Keratinocyte (primary cell): ENCODE measurements at regions not wholly inside any gene's neighbourhood (a gene's known extent, or its start where the extent isn't known, plus 50 kb on each side); places are given as distances from the start of the nearest gene placed in this dataset.

Source experiments
- DNase-seq: peaks from one replicate; pipeline ENCODE4 v3.0.0-alpha.2; 2011; ENCODE audit warnings: low read depth, missing footprints, low spot score
- FAIRE-seq: peaks from 2 replicates; lab custom pipeline; 2011; peaks lifted over from hg19 to GRCh38; lab: Jason Lieb, UNC
- H2AFZ ChIP-seq: 2 replicates; pipeline ENCODE4 v1.6.0; 2012; ENCODE audit warnings: low read length, control low read depth, inconsistent platforms; ENCODE audit not compliant: control insufficient read depth
- H3K27ac ChIP-seq: 2 replicates; pipeline ENCODE4 v1.5.1; 2011; ENCODE audit warnings: low read length; ENCODE audit not compliant: control insufficient read depth, insufficient read depth
- H3K27me3 ChIP-seq: 3 replicates; pipeline ENCODE4 v1.6.0; 2011; ENCODE audit warnings: low read length; ENCODE audit not compliant: control insufficient read depth, insufficient read depth; ENCODE audit errors: extremely low read depth
- H3K36me3 ChIP-seq, 2 experiments: 2 replicates in 1 of 2; 3 replicates in 1 of 2; pipeline ENCODE4 v1.5.1; 2011; ENCODE audit warnings: low read length in 2 of 2, mild to moderate bottlenecking in 1 of 2; ENCODE audit not compliant: control insufficient read depth in 2 of 2, insufficient read depth in 2 of 2; ENCODE audit errors: extremely low read depth in 1 of 2
- H3K4me1 ChIP-seq: 3 replicates; pipeline ENCODE4 v1.5.1; 2011; ENCODE audit warnings: low read length; ENCODE audit not compliant: control insufficient read depth, insufficient read depth; ENCODE audit errors: extremely low read depth
- H3K4me2 ChIP-seq: 3 replicates; pipeline ENCODE4 v1.6.0; 2011; ENCODE audit warnings: low read depth, low read length; ENCODE audit not compliant: control insufficient read depth, insufficient read depth; ENCODE audit errors: extremely low read depth
- H3K4me3 ChIP-seq, 3 experiments: fragments of 200-600 bp in 1 of 3; sonication (generic) in 1 of 3; 2 replicates in 2 of 3; 3 replicates in 1 of 3; pipeline ENCODE4 v1.5.1; 2011 to 2016; ENCODE audit warnings: low read length in 3 of 3, mild to moderate bottlenecking in 3 of 3, control low read depth in 2 of 3, inconsistent platforms in 1 of 3, low read depth in 1 of 3, mixed read lengths in 1 of 3, mixed run types in 1 of 3, moderate library complexity in 1 of 3; ENCODE audit not compliant: control insufficient read depth in 2 of 3, insufficient read depth in 2 of 3; ENCODE audit errors: extremely low read depth in 1 of 3
- H3K79me2 ChIP-seq: 2 replicates; pipeline ENCODE4 v1.6.0; 2012; ENCODE audit warnings: low read length; ENCODE audit not compliant: control insufficient read depth, insufficient read depth
- H3K9ac ChIP-seq: 3 replicates; pipeline ENCODE4 v1.6.0; 2011; ENCODE audit warnings: low read length; ENCODE audit not compliant: control insufficient read depth, insufficient read depth; ENCODE audit errors: extremely low read depth
- H3K9me1 ChIP-seq: 3 replicates; pipeline ENCODE4 v1.6.0; 2011; ENCODE audit warnings: low read length; ENCODE audit not compliant: control insufficient read depth, insufficient read depth; ENCODE audit errors: extremely low read depth
- H3K9me3 ChIP-seq: 2 replicates; pipeline ENCODE4 v1.5.1; 2012; ENCODE audit warnings: low read depth, low read length; ENCODE audit not compliant: control insufficient read depth
- H4K20me1 ChIP-seq: 3 replicates; pipeline ENCODE4 v1.6.0; 2011; ENCODE audit warnings: low read length; ENCODE audit not compliant: control insufficient read depth, insufficient read depth; ENCODE audit errors: extremely low read depth
- CTCF ChIP-seq, 3 experiments: IDR thresholded peaks in 1 of 3; conservative IDR thresholded peaks in 1 of 3; optimal IDR thresholded peaks in 1 of 3; 2 replicates in 2 of 3; 3 replicates in 1 of 3; pipeline versions ENCODE3 to v1.5.1; 2011; ENCODE audit warnings: low read length in 3 of 3, mild to moderate bottlenecking in 3 of 3, moderate library complexity in 2 of 3, control low read depth in 1 of 3, inconsistent platforms in 1 of 3; ENCODE audit not compliant: insufficient read depth in 2 of 3; ENCODE audit errors: extremely low read depth in 1 of 3
- EZH2 ChIP-seq: IDR thresholded peaks from one replicate; pipeline ENCODE4 v1.6.1; 2012; ENCODE audit warnings: inconsistent platforms, mild to moderate bottlenecking, low read length, moderate library complexity
- dilution Hi-C: fragments of 300-500 bp; cut with MboI; formaldehyde crosslinking; loops from one replicate; pipeline ENCODE4 v1.7.0; 2020; ENCODE audit warnings: low sequenced_read_pairs; ENCODE audit not compliant: extremely low pct_ligation_motif_present

GRCh38 chr21:18931237-18931636, 527.7 kb upstream of the TMPRSS15 start:
- Histone ChIP-seq H3K27ac (no peak overlapping the region), H3K9me3 (no peaks in the 10 kb centered on the region), H3K9me1 (no peaks in the 10 kb centered on the region), H3K27me3 (no peaks in the 10 kb centered on the region), H3K4me2 (no peak overlapping the region), H4K20me1 (no peaks in the 10 kb centered on the region), H3K79me2 (no peaks in the 10 kb centered on the region), H3K36me3 (no peaks in the 10 kb centered on the region), H2AFZ (no peak overlapping the region), H3K9ac (no peak overlapping the region), H3K4me3 (no peak overlapping the region), H3K4me1 (no peaks in the 10 kb centered on the region)
- TF ChIP-seq EZH2 (no peak), CTCF (optimal IDR thresholded peaks at IDR 0.05 in 1 of 3, IDR thresholded peaks at IDR 0.05 in 1 of 3, conservative IDR thresholded peaks at IDR 0.05 in 1 of 3; ENCODE audit: extremely low read depth in 1 of 3, insufficient read depth in 2 of 3, low read length in 3 of 3) (no peak)
- FAIRE-seq (no peak), DNase-seq (no peak)
- dilution Hi-C loops = no loop called here

GRCh38 chr21:18937337-18937736, 533.8 kb upstream of the TMPRSS15 start:
- Histone ChIP-seq H3K9ac (no peak overlapping the region), H3K4me3 (no peak overlapping the region), H3K27ac (no peak overlapping the region), H3K36me3 (no peaks in the 10 kb centered on the region), H3K27me3 (no peaks in the 10 kb centered on the region), H4K20me1 (no peaks in the 10 kb centered on the region), H3K9me1 (no peaks in the 10 kb centered on the region), H3K4me2 (no peak overlapping the region), H3K79me2 (no peaks in the 10 kb centered on the region), H3K4me1 (no peaks in the 10 kb centered on the region), H3K9me3 (no peaks in the 10 kb centered on the region), H2AFZ (no peak overlapping the region)
- dilution Hi-C loops = no loop called here
- DNase-seq (no peak), FAIRE-seq (no peak)
- TF ChIP-seq CTCF (optimal IDR thresholded peaks at IDR 0.05 in 1 of 3, IDR thresholded peaks at IDR 0.05 in 1 of 3, conservative IDR thresholded peaks at IDR 0.05 in 1 of 3; ENCODE audit: extremely low read depth in 1 of 3, insufficient read depth in 2 of 3, low read length in 3 of 3) = no peak
- no peak for TF ChIP-seq EZH2
